ENCODE measurements at regions not wholly inside any gene's neighbourhood (a gene's known extent, or its start where the extent isn't known, plus 50 kb on each side); places are given as distances from the start of the nearest gene placed in this dataset.
A peak's percentile ranks its signal among the peaks of the same experiment; 100 is the strongest.
"Not testable (repeated sequence)": the region's sequence is repeated elsewhere in the genome, so short reads cannot be mapped to it uniquely, and the experiment has no call there.

- no peak for DNase-seq (ENCODE audit: low read depth, low spot score)
- H3K27ac ChIP-seq, result no peak overlapping the region
Measured at GRCh38 chrX:151042842-151043241, 59.7 kb downstream of the HMGB3 start.

- not testable (repeated sequence) for H3K27ac ChIP-seq; DNase-seq (ENCODE audit: low read depth, low spot score)
Measured at GRCh38 chrX:151066373-151066772, 83.2 kb downstream of the HMGB3 start.

GRCh38 chrX:151073767-151074166 lies 90.6 kb downstream of the HMGB3 start:
- DNase-seq (ENCODE audit: low read depth, low spot score), result no peak

GRCh38 chrX:151081016-151081415 lies 95.4 kb upstream of the GPR50 start:
- no peak overlapping the region for H3K27ac ChIP-seq
- DNase-seq (ENCODE audit: low read depth, low spot score), result no peak

More at GRCh38 chrX:151073767-151074166, 90.6 kb downstream of the HMGB3 start:
- no peak overlapping the region for H3K27ac ChIP-seq

GRCh38 chrX:151082077-151082948 lies 94.1 kb upstream of the GPR50 start:
- no peak overlapping the region for H3K27ac ChIP-seq
- DNase-seq (ENCODE audit: low read depth, low spot score), result no peak

- H3K27ac ChIP-seq, result no peak overlapping the region
- DNase-seq (ENCODE audit: low read depth, low spot score), result no peak
Measured at GRCh38 chrX:151084454-151084853, 91.9 kb upstream of the GPR50 start.

- no peak overlapping the region for H3K27ac ChIP-seq
Measured at GRCh38 chrX:151085207-151085606, 91.2 kb upstream of the GPR50 start.

GRCh38 chrX:151088221-151088620 lies 88.2 kb upstream of the GPR50 start:
- DNase-seq (ENCODE audit: low read depth, low spot score), result peak; percentile 0
- H3K27ac ChIP-seq, result no peak overlapping the region

More at GRCh38 chrX:151085207-151085606, 91.2 kb upstream of the GPR50 start:
- no peak for DNase-seq (ENCODE audit: low read depth, low spot score)

GRCh38 chrX:151099001-151099400 lies 77.4 kb upstream of the GPR50 start:
- DNase-seq (ENCODE audit: low read depth, low spot score), result no peak
- H3K27ac ChIP-seq, result no peak overlapping the region

- H3K27ac ChIP-seq, result no peak overlapping the region
Measured at GRCh38 chrX:151100799-151101198, 75.6 kb upstream of the GPR50 start.

GRCh38 chrX:151113200-151113599 lies 63.2 kb upstream of the GPR50 start:
- not testable (repeated sequence) for H3K27ac ChIP-seq; DNase-seq (ENCODE audit: low read depth, low spot score)

More at GRCh38 chrX:151100799-151101198, 75.6 kb upstream of the GPR50 start:
- DNase-seq (ENCODE audit: low read depth, low spot score), result no peak

All from epithelial cell of prostate (primary cell).